SK-N-SH (cell line): ENCODE measurements at regions not wholly inside any gene's neighbourhood (a gene's known extent, or its start where the extent isn't known, plus 50 kb on each side); places are given as distances from the start of the nearest gene placed in this dataset.

Source experiments
- CTCF ChIA-PET: fragments of 300-600, 350-600 bp; formaldehyde crosslinking; extraction: SDS; loops from one replicate; lab custom pipeline; 2021; lab: Yijun Ruan, JAX
- POLR2A ChIA-PET: fragments of 350-600 bp; sonication (Branson Sonifier 250); formaldehyde crosslinking; extraction: SDS; loops from one replicate; lab custom pipeline; 2020; ENCODE audit warnings: antibody characterized with exemption, inconsistent platforms; lab: Yijun Ruan, JAX
- DNase-seq: peaks from one replicate; pipeline ENCODE4 v3.0.0; 2012
- H2AFZ ChIP-seq: fragments of 200-600 bp; sonication (generic); 2 replicates; pipeline ENCODE4 v1.8.1; 2016; ENCODE audit warnings: antibody characterized with exemption, mild to moderate bottlenecking, low read depth
- H3F3A ChIP-seq: fragments of 200-600 bp; sonication (generic); replicated peaks from 2 replicates; pipeline ENCODE3; 2016; ENCODE audit warnings: antibody characterized with exemption, mild to moderate bottlenecking; ENCODE audit not compliant: insufficient read depth
- H3K27ac ChIP-seq, 2 experiments: fragments of 200-500 bp in 1 of 2; fragments of 200-600 bp in 1 of 2; sonication (Bioruptor generic) in 1 of 2; sonication (generic), shearing (Covaris generic) in 1 of 2; 2 replicates each; pipeline versions ENCODE4 v1.5.1 to v1.6.1; 2014 to 2016; ENCODE audit warnings: low read depth in 2 of 2, inconsistent platforms in 1 of 2, low read length in 1 of 2, mild to moderate bottlenecking in 1 of 2, mixed read lengths in 1 of 2
- H3K27me3 ChIP-seq: fragments of 200-600 bp; sonication (generic), shearing (Covaris generic); 2 replicates; pipeline ENCODE4 v1.6.1; 2016; ENCODE audit warnings: mixed run types; ENCODE audit not compliant: insufficient read depth
- H3K36me3 ChIP-seq, 2 experiments: fragments of 200-500 bp in 1 of 2; fragments of 200-600 bp in 1 of 2; sonication (Bioruptor generic) in 1 of 2; sonication (generic) in 1 of 2; replicated peaks in 1 of 2; 2 replicates each; pipeline versions ENCODE3 to v1.5.1; 2014 to 2016; ENCODE audit warnings: low read length in 1 of 2, mild to moderate bottlenecking in 1 of 2; ENCODE audit not compliant: insufficient read depth in 2 of 2, control insufficient read depth in 1 of 2
- H3K4me1 ChIP-seq, 2 experiments: fragments of 200-500 bp in 1 of 2; fragments of 200-600 bp in 1 of 2; sonication (Bioruptor generic) in 1 of 2; sonication (generic), shearing (Covaris generic) in 1 of 2; 2 replicates each; pipeline versions ENCODE4 v1.5.1 to v1.6.1; 2014 to 2016; ENCODE audit warnings: low read depth in 1 of 2, low read length in 1 of 2, mixed run types in 1 of 2; ENCODE audit not compliant: insufficient read depth in 2 of 2, control insufficient read depth in 1 of 2
- H3K4me2 ChIP-seq: fragments of 200-600 bp; sonication (generic), shearing (Covaris generic); 2 replicates; pipeline ENCODE4 v1.6.1; 2017; ENCODE audit warnings: mixed run types
- H3K4me3 ChIP-seq, 2 experiments: fragments of 200-500 bp in 1 of 2; fragments of 200-600 bp in 1 of 2; sonication (Bioruptor generic) in 1 of 2; sonication (generic), shearing (Covaris generic) in 1 of 2; 2 replicates each; pipeline versions ENCODE4 v1.5.1 to v1.8.1; 2014 to 2016; ENCODE audit warnings: low read depth in 2 of 2, inconsistent platforms in 1 of 2, low read length in 1 of 2, mild to moderate bottlenecking in 1 of 2, mixed read lengths in 1 of 2, moderate library complexity in 1 of 2
- H3K79me2 ChIP-seq: fragments of 200-600 bp; sonication (generic); 2 replicates; pipeline ENCODE4 v1.8.1; 2017; ENCODE audit warnings: mild to moderate bottlenecking; ENCODE audit not compliant: insufficient read depth
- H3K9ac ChIP-seq: fragments of 200-600 bp; sonication (generic); 2 replicates; pipeline ENCODE4 v1.6.1; 2017; ENCODE audit warnings: mixed run types
- H3K9me2 ChIP-seq: fragments of 200-600 bp; sonication (generic); 2 replicates; pipeline ENCODE4 v1.6.1; 2017; ENCODE audit warnings: mixed run types
- H3K9me3 ChIP-seq: fragments of 200-600 bp; sonication (generic); 2 replicates; pipeline ENCODE4 v1.6.1; 2017; ENCODE audit warnings: mixed run types, mild to moderate bottlenecking, moderate library complexity
- H4K20me1 ChIP-seq: fragments of 200-600 bp; sonication (generic); 2 replicates; pipeline ENCODE4 v1.6.1; 2017; ENCODE audit warnings: mild to moderate bottlenecking, mixed run types; ENCODE audit not compliant: insufficient read depth
- EP300 ChIP-seq, 2 experiments: IDR thresholded peaks; 2 replicates each; pipeline versions ENCODE4 v1.4.0 to v1.6.1; 2012; ENCODE audit warnings: borderline replicate concordance in 1 of 2, low read depth in 1 of 2, low read length in 1 of 2
- FOSL2 ChIP-seq: IDR thresholded peaks from 2 replicates; pipeline ENCODE4 v1.4.0; 2012; ENCODE audit warnings: low read depth, mild to moderate bottlenecking, moderate library complexity, borderline replicate concordance
- FOXJ3 ChIP-seq: sonication (generic); formaldehyde crosslinking; IDR thresholded peaks from 2 replicates; pipeline ENCODE4 v1.5.1; 2020; ENCODE audit warnings: mild to moderate bottlenecking, missing genetic modification reagents
- GATA2 ChIP-seq: sonication (generic); formaldehyde crosslinking; IDR thresholded peaks from 2 replicates; pipeline ENCODE4 v1.5.0; 2020; ENCODE audit warnings: mild to moderate bottlenecking, missing genetic modification reagents
- JUND ChIP-seq: IDR thresholded peaks from 2 replicates; pipeline ENCODE4 v1.4.0; 2012
- MEF2A ChIP-seq: IDR thresholded peaks from 2 replicates; pipeline ENCODE4 v1.4.0; 2012; ENCODE audit warnings: low read depth, borderline replicate concordance
- MXI1 ChIP-seq: IDR thresholded peaks from 2 replicates; pipeline ENCODE4 v1.6.1; 2012; ENCODE audit warnings: mild to moderate bottlenecking, low read depth, low read length, improper control_type of control experiment
- RAD21 ChIP-seq: IDR thresholded peaks from 2 replicates; pipeline ENCODE4 v1.6.1; 2012; ENCODE audit warnings: mild to moderate bottlenecking, low read length
- RCOR1 ChIP-seq: fragments of 150-350 bp; IDR thresholded peaks from 2 replicates; pipeline ENCODE4 v1.6.1; 2017; ENCODE audit warnings: antibody characterized with exemption, low read length
- RFX5 ChIP-seq: IDR thresholded peaks from 2 replicates; pipeline ENCODE4 v1.6.1; 2012; ENCODE audit warnings: mild to moderate bottlenecking, improper control_type of control experiment, low read length
- RXRA ChIP-seq: IDR thresholded peaks from 2 replicates; pipeline ENCODE4 v1.4.0; 2012; ENCODE audit warnings: low read depth, mild to moderate bottlenecking, borderline replicate concordance
- SIN3A ChIP-seq: IDR thresholded peaks from 2 replicates; pipeline ENCODE4 v1.6.1; 2012; ENCODE audit warnings: low read depth, mild to moderate bottlenecking, low read length, moderate library complexity, borderline replicate concordance
- TAF1 ChIP-seq: IDR thresholded peaks from 2 replicates; pipeline ENCODE4 v1.6.1; 2012; ENCODE audit warnings: low read depth, mild to moderate bottlenecking, low read length, moderate library complexity, borderline replicate concordance
- TEAD4 ChIP-seq: IDR thresholded peaks from 2 replicates; pipeline ENCODE4 v1.4.0; 2012; ENCODE audit warnings: mild to moderate bottlenecking, borderline replicate concordance; ENCODE audit not compliant: insufficient read depth
- YY1 ChIP-seq: IDR thresholded peaks from 2 replicates; pipeline ENCODE4 v1.4.0; 2012; ENCODE audit warnings: low read depth, mild to moderate bottlenecking
- WGBS: methylation state at CpG from one replicate; pipeline ENCODE4 v1.1.6; 2017; ENCODE audit warnings: low lambda C conversion rate; 5-methylcytosine and 5-hydroxymethylcytosine counted together
- TF ChIP-seq, protein P1 (sequence below): IDR thresholded peaks from 2 replicates; pipeline ENCODE4; 2012
- TF ChIP-seq, protein P2 (sequence below): fragments of 200-600 bp; sonication (generic); IDR thresholded peaks from 2 replicates; pipeline ENCODE4 v1.6.1; 2017; ENCODE audit warnings: antibody characterized with exemption, mild to moderate bottlenecking, moderate library complexity
- TF ChIP-seq, protein P3 (sequence below): fragments of 150-350 bp; IDR thresholded peaks from 2 replicates; pipeline ENCODE4 v1.6.1; 2017; ENCODE audit warnings: antibody characterized with exemption, low read length, low read depth, borderline replicate concordance

DNA sequence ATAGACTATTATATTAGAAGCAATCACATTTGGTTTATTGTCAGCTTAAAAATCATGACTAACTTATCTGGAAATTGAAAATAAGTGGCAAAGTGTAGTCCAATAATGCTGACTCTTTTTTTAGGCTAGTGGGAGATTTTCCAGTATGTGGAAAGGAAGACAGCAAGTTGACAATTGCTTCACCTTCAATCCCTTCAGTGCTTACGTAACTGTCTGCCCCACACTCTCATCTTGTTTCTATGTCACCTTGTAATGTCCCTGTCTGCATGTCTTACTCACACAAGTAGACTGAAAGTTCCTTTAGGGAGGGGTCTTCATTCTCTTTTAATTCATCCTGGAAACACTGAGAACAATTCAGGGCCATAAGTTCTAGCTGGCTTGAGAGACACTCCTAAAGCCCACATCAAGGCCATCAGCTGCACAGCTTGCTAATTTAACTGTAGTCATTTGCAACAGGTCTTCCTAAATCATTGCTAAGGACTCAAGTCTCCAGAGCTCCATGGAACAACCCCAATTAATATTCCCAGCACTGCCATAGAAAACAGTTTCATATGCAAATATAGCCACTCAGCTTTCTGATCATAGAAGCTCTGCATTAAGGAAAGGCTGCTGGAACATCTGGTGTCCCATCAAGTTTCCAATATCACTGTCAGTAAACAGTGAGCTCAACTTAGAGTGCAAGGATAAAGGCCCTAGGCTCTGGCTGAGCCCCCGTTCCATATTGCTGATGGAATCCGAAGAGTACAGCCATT is 230.5 kb downstream of the ETAA1 start:
- no peak overlapping the region for H2AFZ ChIP-seq
- no peaks in the 10 kb centered on the region for H4K20me1 ChIP-seq
- H3K4me2 ChIP-seq = no peak overlapping the region
- no peaks in the 10 kb centered on the region for H3K36me3 ChIP-seq
- H3K27me3 ChIP-seq = no peaks in the 10 kb centered on the region
- TF ChIP-seq FOXJ3 (no peak), JUND (no peak), TEAD4 (no peak), TAF1 (no peak), MEF2A (no peak), RXRA (no peak), MXI1 (no peak), FOSL2 (no peak), RFX5 (no peak), SIN3A (no peak), RAD21 (no peak), YY1 (no peak)
- TF ChIP-seq, protein P1, sequence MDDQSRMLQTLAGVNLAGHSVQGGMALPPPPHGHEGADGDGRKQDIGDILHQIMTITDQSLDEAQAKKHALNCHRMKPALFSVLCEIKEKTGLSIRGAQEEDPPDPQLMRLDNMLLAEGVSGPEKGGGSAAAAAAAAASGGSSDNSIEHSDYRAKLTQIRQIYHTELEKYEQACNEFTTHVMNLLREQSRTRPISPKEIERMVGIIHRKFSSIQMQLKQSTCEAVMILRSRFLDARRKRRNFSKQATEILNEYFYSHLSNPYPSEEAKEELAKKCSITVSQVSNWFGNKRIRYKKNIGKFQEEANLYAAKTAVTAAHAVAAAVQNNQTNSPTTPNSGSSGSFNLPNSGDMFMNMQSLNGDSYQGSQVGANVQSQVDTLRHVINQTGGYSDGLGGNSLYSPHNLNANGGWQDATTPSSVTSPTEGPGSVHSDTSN = no peak
- TF ChIP-seq, protein P2, sequence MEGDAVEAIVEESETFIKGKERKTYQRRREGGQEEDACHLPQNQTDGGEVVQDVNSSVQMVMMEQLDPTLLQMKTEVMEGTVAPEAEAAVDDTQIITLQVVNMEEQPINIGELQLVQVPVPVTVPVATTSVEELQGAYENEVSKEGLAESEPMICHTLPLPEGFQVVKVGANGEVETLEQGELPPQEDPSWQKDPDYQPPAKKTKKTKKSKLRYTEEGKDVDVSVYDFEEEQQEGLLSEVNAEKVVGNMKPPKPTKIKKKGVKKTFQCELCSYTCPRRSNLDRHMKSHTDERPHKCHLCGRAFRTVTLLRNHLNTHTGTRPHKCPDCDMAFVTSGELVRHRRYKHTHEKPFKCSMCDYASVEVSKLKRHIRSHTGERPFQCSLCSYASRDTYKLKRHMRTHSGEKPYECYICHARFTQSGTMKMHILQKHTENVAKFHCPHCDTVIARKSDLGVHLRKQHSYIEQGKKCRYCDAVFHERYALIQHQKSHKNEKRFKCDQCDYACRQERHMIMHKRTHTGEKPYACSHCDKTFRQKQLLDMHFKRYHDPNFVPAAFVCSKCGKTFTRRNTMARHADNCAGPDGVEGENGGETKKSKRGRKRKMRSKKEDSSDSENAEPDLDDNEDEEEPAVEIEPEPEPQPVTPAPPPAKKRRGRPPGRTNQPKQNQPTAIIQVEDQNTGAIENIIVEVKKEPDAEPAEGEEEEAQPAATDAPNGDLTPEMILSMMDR = no peak
- TF ChIP-seq, protein P3, sequence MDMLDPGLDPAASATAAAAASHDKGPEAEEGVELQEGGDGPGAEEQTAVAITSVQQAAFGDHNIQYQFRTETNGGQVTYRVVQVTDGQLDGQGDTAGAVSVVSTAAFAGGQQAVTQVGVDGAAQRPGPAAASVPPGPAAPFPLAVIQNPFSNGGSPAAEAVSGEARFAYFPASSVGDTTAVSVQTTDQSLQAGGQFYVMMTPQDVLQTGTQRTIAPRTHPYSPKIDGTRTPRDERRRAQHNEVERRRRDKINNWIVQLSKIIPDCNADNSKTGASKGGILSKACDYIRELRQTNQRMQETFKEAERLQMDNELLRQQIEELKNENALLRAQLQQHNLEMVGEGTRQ = no peak
- H3K27ac ChIP-seq = no peak overlapping the region
- ChIA-PET CTCF (interaction anchor here (1.3 kb wide), 1 partner anchor 11 kb away, joined by 4 read pairs; no protein-coding TSS in a partner anchor), POLR2A (no interaction called here)
- peaks cover 8% of the 10 kb centered on the region for H3F3A ChIP-seq
- no peak overlapping the region for H3K4me3 ChIP-seq
- H3K4me1 ChIP-seq = peaks cover 0 to 6% of the 10 kb centered on the region in 2 experiments; a peak in 3 of 4 replicates
- DNase-seq = no peak
- 90% methylated on average over 3 of the region's 3 CpGs for WGBS
- no peaks in the 10 kb centered on the region for H3K9me3 ChIP-seq
- H3K9me2 ChIP-seq = no peaks in the 10 kb centered on the region
- no peaks in the 10 kb centered on the region for H3K79me2 ChIP-seq
- H3K9ac ChIP-seq = no peak overlapping the region

DNA sequence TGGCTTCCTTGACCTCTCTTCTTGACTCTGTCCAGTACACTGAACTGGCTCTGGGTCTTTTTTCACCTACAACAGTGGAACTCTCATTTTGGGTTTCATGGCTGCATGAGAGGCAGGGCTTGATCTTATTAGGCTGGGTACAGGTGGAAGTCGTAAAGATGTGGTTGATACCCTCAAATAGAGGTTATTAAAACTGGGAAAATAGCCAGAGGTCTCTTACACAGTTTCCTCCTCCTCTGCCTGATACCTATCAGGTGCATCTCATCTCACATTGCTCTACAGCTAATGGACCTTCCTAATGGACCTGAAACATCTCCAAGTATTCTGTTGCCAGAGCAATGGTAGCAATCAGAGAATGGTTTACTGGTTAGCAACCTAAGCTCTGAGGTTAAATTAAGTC is 231.8 kb downstream of the ETAA1 start:
- ChIA-PET POLR2A (no interaction called here), CTCF (no interaction called here)
- H3K27me3 ChIP-seq = no peaks in the 10 kb centered on the region
- H4K20me1 ChIP-seq = no peaks in the 10 kb centered on the region
- H3K4me3 ChIP-seq = no peak overlapping the region
- H3K4me1 ChIP-seq = peaks cover 0 to 6% of the 10 kb centered on the region in 2 experiments; a peak in 3 of 4 replicates
- H3K79me2 ChIP-seq = no peaks in the 10 kb centered on the region
- 25% methylated on average over 1 of the region's 1 CpG for WGBS
- no peak overlapping the region for H3K9ac ChIP-seq
- no peaks in the 10 kb centered on the region for H3K9me2 ChIP-seq
- H3K4me2 ChIP-seq = no peak overlapping the region
- no peaks in the 10 kb centered on the region for H3K9me3 ChIP-seq
- no peaks in the 10 kb centered on the region for H3K36me3 ChIP-seq
- H3F3A ChIP-seq = peaks cover 8% of the 10 kb centered on the region
- H3K27ac ChIP-seq = no peak overlapping the region
- TF ChIP-seq EP300 (IDR thresholded peaks at IDR 0.05; ENCODE audit: borderline replicate concordance in 1 of 2, low read depth in 1 of 2, low read length in 1 of 2) (peak in 1 of 2 experiments; percentile 74; a peak in 2 of 4 replicates), RCOR1 (peak; percentile 85; the same call in 1 of the 2 replicates), RAD21 (0 out of 2 replicates have a peak, but pooled peaks have one; percentile 5), GATA2 (CRISPR knock-in tag) (peak; percentile 22; the same call in 1 of the 2 replicates)
- TF ChIP-seq, protein P2 = no peak
- H2AFZ ChIP-seq = no peak overlapping the region
- no peak for DNase-seq
